Tibial nerve (tissue), 4 donors: ENCODE measurements at regions not wholly inside any gene's neighbourhood (a gene's known extent, or its start where the extent isn't known, plus 50 kb on each side); places are given as distances from the start of the nearest gene placed in this dataset.

ENCODE experiments used
- CTCF ChIP-seq, 5 experiments: fragments of 200-600 bp in 3 of 5; fragments of 450-650 bp in 2 of 5; sonication (generic) in 3 of 5; IDR thresholded peaks; one replicate each; pipeline ENCODE4 v1.5.1; 2016 to 2019; ENCODE audit warnings: antibody characterized with exemption in 5 of 5, mild to moderate bottlenecking in 3 of 5, moderate library complexity in 2 of 5
- EP300 ChIP-seq, 2 donors: sonication (generic); formaldehyde crosslinking; IDR thresholded peaks; one replicate each; pipeline ENCODE4 v1.6.1; 2017; ENCODE audit warnings: antibody characterized with exemption in 2 of 2, mild to moderate bottlenecking in 1 of 2
- POLR2A ChIP-seq, 2 donors: fragments of 450-650 bp; IDR thresholded peaks; one replicate each; pipeline ENCODE4 v1.6.1; 2017; ENCODE audit warnings: antibody characterized with exemption in 2 of 2, mild to moderate bottlenecking in 2 of 2, moderate library complexity in 2 of 2

- TF ChIP-seq CTCF (IDR thresholded peaks at IDR 0.05) (no peak), POLR2A (IDR thresholded peaks at IDR 0.05) (no peak), EP300 (IDR thresholded peaks at IDR 0.05) (no peak)
These were observed 57.7 kb downstream of the ZC3H11B start for GRCh38 chr1:219555031-219555692.
